ENCODE measurements at regions not wholly inside any gene's neighbourhood (a gene's known extent, or its start where the extent isn't known, plus 50 kb on each side); places are given as distances from the start of the nearest gene placed in this dataset.

DNA sequence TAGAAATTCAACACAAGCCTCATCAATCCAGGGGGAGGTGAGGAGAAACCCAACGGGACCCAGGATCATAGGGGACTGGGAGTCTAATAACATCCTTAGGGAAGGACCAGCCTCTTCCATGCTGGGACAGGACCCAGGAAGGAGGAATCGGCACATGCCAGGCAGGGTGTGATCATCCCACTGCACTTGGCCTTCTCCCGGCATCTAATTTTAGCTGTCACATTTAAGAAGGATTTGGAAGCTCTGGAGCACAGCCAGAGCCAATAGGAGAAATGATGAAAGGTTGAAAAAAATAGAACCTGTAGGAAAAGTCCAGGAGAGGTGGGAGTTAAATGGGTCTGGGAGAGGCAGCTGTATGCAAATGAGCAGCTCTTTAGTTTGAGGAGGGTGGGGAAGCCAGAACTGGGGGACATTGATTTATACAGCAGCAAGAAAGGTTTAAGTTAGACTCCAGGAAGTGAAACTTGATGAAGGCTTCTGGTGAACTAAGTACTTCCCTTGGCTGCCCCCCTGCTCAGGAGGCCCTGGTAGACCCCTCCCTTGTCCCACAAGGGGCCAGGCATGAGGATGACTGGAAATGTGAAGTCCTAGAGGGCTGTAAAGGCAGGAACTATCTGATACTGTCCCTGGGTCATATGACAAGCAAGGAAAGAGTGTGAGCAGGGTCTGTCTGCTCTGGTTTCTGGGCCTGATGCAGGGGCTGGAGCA, 260.3 kb downstream of the LRFN2 start:
- TF ChIP-seq YY1 (IDR thresholded peaks at IDR 0.05; ENCODE audit: insufficient read depth, insufficient read length) (no peak), SUZ12 (IDR thresholded peaks at IDR 0.05; ENCODE audit: extremely low read depth, insufficient read depth, insufficient read length) (no peak)

All from NT2/D1 (cell line).